Stimulated activated CD4-positive, alpha-beta T cell treated with anti-CD3 and anti-CD28 coated beads, TNF-alpha, amount 100 ng/mL, for 48 hours (primary cell): ENCODE measurements at regions not wholly inside any gene's neighbourhood (a gene's known extent, or its start where the extent isn't known, plus 50 kb on each side); places are given as distances from the start of the nearest gene placed in this dataset.

Experiments
- DNase-seq, 3 donors: peaks; one replicate each; pipeline ENCODE4 v3.0.0-alpha.2; 2020; ENCODE audit warnings: low read depth in 3 of 3

DNA sequence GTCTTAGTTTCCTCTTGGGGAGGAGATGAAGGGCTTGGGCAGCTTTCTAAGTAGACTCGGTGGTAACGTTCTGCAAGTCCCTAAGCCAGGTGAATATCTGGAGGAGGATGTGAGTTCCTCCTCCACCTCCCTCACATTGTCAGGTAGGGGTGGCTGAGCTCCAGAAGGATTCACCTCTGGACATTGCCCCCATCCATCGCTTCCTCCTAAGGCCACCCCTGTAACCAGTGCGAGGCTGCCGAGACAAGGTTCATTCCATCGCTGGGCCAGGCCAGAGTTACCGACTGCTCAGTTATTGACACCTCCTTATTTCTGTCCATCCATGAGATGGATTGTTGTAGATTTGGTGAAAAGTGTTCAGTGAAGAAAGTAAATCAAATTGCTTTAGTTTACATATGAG lies 334.1 kb upstream of the KLF6 start:
- no peak for DNase-seq

DNA sequence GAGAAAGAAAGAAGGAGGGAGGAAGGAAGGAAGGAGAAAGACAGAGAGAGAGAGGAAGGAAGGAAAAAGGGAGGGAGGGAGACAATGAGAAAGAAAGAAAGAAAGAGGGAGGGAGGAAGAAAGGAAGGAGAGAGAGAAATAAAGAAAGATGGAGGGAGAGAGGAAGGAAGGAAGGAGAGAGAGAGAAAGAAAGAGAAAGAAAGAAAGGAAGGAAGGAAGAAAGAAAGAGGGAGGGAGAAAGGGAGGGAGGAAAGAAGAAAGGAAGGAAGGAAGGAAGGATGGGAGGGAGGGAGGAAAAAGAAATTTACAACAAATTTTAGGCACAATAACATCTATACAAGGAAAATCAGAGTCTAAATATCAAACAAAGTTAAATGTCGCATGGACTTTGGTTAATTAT lies 332.6 kb upstream of the KLF6 start:
- no peak for DNase-seq

DNA sequence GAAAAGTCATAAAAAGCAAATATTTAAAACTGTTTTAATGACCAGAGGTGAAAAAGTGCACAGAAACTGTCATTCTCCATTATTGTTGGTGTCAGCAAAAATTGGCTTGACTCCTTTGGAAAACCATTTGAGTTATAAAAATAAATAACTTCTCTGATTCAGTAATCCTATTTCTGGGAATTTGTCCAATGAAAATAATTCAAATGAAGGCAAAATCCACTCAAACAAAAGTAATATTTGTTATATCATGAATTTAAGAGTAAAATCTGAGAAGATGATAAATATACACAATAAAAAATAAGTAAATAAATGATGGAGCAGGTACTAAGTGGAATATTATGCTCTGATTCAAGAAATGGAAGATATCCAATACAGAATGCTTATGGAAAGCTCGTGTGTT lies 326.6 kb upstream of the KLF6 start:
- no peak for DNase-seq

DNA sequence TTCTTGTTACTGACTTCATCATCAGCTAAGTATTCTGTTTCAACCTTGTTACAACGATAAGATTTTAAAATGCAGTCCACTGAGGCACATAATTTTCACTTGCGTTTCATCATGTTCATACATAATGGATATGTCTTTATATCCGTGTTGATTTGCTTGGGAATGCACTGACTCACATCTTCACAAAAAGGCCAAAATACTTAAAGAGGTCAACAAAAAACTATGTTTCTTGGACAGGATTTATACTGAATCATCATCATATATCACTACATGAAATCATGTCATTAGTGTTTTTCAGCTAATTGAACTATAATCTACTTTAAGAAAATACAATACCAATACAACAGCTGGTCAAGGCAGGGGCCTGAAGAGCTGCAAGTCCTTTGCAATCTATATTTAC lies 324.5 kb upstream of the KLF6 start:
- no peak for DNase-seq

DNA sequence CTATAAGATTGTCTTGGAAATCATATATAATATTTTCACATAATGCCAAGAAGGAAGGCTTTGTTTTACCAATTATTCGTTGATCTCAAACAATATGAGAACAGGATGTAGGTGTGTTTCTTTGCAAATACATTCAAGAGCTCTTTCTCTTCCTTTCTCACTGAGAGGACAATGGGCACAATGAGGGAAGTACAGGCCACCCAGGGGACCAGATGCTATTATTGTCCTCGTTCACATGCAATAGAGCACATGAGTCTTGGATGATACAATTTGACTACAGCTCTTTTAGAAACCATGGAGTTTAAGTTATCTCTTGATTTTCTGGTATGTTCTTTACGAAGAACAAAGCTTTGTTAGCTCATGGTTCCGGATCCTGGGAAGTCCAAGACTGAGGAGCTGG lies 323.7 kb upstream of the KLF6 start:
- no peak for DNase-seq

DNA sequence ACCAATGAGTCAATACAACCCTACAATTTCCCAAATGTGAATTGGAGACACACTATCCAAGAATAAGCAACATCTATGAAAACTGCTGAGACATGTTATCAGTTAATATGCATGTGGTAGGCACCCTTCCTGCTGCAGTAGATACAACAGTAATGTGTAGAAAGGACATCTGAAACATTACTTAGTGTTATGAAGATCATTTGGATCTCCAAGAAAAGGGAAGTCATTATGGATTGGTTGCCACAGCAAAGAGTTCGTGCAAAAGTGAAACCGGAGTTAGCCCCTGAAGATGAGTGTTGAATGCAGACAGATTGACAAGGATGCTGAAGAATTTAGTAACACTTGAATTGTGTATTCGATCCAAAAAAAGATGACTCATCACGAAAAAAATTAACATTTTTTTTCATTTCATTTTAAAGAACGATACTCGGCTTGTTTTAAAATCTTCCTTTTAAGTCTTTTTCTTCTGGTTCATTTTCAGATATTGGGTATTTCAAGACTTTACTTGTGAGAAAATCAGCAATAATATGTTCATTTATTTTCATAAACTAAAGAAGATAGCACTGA lies 322.4 kb upstream of the KLF6 start:
- no peak for DNase-seq

DNA sequence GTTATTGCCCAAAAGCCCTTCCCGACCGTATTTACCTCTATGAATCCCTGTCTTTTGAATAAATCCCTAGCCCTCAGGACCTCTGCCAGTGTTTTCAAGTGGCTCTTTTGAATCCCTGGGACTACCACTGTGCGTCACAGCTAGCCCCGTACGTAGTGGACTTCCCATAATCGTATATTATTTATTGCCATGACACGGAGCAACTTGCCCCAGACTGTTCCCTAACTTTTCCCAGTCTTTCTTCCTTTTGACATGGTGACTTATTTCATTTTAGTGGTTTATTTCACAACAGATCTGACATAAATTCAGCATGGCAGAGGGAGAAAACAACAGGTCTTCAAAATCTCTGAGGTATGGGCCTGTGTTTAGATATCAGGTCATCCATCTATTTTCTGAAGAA lies 318.6 kb upstream of the KLF6 start:
- DNase-seq: no peak

DNA sequence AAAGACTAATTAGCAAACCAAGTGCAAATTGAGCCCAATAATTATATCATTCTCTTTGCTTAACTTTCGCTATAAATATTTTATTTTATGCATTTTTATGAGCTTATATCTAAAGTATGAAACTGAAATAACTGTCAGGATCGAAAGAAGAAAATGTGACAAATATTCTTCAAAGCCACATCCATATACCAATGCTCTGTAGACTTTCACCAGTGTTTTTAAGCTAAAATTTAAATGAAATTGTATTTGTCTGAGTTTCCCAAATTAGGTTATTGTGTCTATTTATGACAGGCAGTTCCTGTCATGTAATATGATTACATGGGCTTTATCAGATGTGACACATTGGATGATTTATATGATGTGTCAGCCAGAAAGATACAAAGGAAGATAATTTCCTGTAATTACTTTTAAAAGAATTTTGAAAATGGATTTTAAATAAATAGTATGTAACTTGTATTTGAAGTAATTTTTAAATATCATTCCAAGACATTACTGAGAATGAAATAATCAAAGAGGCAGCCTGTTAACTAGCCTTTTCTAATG lies 317.9 kb upstream of the KLF6 start:
- no peak for DNase-seq

DNA sequence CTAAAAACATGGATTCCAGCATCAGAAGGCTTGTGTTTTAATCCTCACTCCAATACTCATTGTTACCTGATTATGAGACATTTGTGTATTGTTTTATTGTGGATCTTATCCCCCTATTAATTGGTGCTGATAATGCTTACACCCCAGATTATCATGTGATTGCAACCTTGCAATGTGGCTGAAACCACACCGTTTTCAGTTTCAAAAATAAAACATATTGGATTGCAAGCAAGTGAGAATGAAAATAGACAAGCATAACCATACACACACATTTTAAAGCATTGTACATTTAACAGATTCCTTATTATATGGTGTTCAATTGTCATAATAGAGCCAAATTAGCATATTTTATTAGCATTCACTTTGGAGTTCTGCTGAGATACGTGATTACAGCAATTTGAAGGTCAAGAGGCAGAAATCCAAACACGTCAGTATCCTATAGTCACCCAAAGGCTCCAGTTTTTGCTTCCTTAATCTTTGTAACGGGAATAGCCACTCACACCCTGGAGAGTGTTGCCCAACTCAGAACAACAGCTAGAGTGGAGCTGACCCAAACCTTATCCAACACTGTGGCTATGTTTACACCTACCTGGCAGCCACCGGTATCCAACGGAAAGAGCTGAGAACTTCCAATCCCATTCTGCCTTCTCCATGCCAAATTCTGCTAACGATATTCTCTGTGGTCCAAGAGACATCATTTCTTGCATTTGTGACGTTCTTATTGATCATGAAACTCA lies 317.1 kb upstream of the KLF6 start:
- no peak for DNase-seq

DNA sequence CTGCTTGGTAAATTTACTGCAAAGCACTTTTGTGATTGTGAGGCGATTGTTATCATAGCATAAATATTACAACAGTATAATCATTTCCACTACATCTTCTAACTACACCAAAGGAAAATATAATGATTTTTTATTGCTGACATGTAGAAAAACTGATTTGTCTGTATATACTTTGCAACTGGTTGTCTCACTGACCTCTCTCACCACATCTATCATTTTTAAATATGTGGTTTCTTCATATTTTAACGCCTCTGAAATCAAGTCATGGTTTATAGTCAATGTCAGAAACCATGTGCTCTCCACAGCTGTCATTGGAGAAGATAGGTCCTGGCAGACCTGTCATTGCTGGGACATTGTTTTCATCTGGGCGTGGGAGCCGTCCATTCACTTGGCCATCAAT lies 315.4 kb upstream of the KLF6 start:
- no peak for DNase-seq

DNA sequence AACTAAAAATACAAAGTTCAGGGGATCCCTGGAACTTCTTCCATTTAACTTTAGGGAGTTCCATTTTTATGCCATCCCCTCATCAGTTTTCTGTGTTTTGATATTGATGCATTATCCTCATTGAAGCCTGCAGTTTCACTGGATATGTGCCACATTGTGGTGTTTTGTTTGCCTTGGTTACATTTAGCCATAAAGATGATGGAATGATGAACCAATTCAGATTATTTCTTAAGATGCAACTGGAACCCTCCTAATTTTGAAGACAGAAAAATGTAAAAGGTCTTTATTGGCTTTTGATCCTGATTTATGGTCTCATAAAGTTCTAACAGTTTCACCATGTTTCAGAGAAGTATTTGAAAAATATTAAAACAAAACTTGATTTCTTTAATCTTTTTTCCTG lies 314.2 kb upstream of the KLF6 start:
- no peak for DNase-seq

DNA sequence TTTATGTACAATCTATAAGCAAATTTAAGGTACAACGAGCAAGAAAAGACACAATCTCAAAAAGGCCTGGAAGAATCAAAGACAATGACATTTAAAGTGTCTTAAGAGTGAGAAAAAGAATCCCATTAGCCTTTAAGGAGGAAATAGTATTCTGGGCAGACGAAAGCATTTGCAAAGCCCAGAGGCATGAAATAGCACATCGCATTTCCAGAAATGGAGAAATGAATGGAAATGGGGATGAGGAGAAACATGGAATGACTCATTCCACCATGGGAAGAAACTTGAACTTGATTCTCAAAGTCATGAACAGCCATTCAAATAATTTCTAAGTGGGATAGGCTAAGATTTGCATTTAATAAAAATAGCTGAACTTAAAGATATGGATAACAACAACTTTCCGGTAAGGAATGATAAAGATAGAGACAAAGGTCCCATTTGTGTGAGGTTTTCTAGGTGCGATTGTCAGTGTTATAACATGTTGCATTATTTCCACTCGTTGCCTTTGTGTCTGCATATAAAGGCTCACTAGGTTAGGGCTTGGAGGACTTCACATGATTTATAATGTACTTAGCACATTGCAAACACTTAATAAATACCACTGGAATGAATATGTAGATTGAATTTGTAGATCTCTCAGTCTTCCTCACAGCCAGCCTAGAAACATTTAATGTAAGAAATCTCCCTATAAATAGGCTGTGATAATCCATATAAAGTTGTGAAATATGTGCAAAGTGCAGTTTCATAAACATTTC lies 310.3 kb upstream of the KLF6 start:
- no peak for DNase-seq

DNA sequence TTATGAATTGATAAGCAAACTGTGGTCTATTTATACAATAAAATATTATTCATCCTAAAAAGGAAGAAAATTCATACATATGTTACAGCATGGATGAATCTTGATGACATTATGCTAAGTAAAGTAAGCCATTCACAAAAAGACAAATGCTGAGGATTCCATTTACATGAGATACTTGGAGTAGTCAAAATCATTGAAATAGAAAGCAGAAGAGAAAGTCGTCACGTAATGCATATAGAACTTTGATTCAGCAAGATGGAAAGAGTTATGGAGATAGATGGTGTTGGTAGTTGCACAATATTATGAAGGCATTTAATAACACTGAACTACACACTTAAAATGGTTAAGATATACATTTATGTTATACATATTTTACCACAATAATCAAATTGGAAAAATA lies 309.7 kb upstream of the KLF6 start:
- DNase-seq: no peak

DNA sequence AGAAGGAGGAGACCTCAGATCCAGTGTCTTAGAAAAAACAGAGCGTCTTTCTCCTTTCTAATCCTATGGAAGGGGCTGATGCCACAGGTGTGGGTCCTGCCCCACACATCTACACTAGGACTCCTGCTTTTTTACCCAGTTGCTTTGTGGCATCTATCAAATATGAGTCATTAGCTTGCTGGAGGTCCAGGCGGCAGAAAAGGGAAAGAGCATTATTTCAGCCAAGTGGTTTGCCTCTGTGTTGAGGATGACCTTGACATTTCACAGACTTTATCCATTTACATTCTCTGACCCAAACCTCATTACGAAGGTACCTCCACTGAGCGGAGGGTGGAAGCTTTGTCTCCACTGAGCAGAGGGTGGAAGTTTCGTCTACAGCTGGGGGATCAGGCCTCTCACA lies 308.4 kb upstream of the KLF6 start:
- no peak for DNase-seq

DNA sequence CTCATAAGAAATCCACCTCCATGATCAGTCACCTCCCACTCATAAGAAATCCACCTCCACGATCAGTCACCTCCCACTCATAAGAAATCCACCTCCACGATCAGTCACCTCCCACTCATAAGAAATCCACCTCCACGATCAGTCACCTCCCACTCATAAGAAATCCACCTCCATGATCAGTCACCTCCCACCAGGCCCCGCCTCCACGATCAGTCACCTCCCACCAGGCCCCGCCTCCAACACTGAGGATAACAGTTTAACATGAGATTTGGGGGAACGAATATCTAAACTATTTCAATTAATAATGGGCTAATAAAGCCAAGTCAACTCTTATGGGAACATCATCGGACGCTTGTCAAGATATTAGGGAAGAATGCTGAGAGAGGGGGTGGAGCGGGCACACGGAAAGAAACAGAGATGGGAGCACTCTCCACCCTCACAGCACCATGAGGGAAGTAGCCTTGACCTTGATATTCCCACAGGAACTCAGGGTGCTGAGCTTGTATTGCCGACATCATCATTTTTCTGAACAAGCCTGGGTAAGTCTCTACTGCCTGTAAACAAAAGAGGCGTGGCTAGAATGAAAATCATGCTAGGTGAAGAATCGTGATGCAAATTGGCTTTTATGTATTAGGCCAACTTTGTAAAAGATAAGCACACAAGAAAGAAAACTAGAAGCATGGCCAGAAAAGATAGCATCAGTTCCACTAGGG lies 303.5 kb upstream of the KLF6 start:
- DNase-seq: no peak

DNA sequence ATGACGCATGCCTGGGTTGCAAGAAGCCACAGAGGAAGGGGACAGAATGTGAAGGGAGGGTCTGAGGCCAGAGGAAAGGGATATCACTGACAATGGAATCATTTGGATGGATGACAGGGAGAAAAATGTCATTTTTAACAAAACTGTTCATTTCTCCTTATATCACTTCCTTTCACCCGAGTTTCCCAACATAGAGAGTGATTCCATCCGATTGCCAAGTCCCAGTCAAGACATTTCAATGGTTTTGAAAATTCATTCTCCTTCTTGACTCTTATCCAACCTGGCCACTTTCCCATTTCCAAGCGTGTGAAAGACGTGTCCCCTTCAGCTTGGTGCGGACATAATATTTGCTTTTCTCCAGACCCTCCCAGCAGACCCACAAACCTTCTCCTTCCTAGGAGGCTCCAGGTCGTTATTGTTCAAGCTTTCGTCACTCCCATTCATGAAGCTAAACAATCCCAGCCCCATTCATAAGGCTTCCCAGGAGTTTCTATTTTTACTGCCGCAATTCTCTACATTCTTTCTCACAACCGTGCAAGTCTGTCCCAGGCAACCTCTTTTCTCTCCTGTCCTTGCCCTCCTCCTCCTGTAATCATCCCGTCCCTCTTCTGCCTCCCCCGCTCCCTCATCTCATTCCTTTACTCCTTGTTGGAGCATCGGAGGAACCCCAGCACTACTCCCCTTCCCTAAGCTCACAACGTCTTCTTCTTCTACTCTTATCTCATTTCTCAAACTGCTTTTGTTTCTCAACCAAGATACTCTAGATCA lies 301.3 kb upstream of the KLF6 start:
- no peak for DNase-seq

DNA sequence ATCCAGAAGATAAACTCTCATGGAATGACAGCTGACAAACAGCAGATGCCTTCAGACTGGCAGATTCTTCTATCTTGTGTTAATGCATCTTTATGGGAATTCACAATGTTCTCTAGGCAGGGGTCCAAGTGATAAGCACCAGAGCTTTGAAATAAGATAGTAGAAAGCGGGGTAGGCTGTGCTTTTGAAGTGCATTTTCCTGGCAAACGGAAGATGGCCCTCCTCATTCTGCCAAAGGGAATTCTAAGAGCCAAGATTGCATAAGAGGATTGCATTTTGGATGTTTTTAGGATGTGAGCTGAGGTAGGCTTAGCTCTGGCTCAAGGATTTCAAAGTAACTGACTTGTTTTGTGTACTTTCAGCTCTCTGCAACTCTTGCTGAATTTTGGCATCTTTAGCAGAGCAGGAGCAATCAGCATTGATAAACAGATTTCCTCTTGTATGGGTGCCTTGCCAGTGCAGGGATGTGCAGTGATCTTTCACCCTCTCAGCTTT lies 298.5 kb upstream of the KLF6 start:
- DNase-seq: no peak

DNA sequence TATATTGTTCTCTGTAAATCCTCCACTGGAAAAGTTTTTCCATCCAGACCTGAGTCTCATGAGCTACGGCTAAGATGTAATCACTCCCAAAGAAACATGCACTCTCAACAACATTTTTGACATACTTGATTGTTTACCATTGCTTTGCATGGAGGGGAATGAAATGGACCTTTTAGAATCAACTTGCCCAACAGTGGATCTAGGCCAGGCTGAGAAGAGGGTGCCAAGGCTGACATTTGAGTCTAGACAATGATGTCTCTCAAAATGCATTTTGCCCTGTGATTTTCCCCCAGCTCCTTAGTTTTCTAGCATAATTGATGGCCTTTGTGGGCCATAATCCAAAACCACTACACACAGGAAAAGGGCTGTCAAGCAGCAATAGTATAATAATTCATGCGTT lies 297.9 kb upstream of the KLF6 start:
- no peak for DNase-seq

DNA sequence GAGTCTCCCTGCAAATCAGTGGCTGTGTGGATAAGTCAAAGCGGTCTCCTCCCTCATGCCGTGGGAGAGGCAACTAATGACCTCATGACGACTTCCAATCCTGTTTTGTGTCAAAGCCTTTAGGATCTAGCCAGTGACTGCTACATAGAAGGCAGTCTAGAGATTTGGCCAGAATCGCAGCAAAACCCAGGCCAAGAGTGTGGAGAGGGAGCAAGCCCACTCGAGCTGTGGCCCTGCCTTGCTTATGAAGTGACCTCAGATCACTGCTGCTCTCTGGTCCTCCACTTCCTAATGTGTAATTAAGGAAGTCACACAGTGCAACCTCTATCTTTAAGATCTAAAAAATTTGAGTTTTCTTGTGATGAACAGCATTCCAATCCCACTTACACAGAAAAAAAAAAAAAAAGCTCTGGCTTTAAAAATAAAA lies 296.7 kb upstream of the KLF6 start:
- no peak for DNase-seq

DNA sequence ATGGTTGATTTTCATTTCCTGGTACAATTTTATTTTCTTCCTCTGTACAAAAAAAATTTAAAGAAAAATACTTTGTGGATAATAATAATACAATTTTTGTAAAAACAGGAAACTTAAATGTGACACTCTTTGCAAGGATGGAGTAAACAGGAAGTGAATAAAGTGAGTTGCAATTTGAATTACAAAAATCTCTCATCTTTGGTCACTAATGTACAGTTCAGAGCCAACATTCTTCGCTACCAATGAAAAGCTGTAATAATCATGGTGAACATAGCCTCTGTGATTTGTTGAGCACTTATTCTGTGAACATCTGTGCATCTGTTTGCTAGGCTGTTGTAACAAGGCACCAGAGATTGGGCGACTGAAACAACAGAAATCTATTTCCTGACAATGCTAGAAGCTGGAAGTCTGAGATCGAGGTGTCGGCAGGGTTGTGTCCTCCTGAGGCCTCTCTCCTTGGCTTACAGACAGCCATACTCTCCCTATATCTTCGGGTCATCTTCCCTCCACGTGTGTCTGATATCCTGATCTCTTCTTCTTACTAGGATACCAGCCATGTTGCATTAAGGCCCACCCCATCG lies 295.3 kb upstream of the KLF6 start:
- no peak for DNase-seq

DNA sequence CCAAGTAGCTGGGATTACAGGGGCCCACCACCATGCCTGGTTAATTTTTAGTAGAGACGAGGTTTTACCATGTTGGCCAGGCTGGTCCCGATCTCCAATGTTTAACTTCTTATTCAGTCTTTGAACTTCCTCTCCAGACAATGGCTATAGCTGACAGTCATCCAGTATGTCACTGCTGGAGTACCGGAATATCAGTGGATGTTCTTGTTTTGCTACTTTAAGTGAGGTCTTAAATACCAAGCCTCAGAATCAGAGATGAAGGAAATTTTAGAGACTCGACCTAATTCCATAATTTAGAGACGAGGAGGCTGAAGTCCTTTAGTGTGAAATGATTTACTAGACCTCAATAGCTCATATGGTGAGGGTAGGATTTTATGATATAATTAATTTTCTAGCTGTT lies 294.8 kb upstream of the KLF6 start:
- DNase-seq: no peak
